CD14-positive monocyte (primary cell): ENCODE measurements at regions not wholly inside any gene's neighbourhood (a gene's known extent, or its start where the extent isn't known, plus 50 kb on each side); places are given as distances from the start of the nearest gene placed in this dataset.

Experiments
- DNase-seq, 3 donors: peaks; one replicate each; pipeline ENCODE4 v3.0.0-alpha.2; 2011 to 2022
- H2AFZ ChIP-seq: 2 replicates; pipeline ENCODE4 v1.6.0; 2012; ENCODE audit warnings: mild to moderate bottlenecking, low read depth, low read length, inconsistent platforms; ENCODE audit not compliant: insufficient read depth, poor library complexity, severe bottlenecking
- H3K27ac ChIP-seq, 2 donors: 1 replicate in 1 of 2; 2 replicates in 1 of 2; pipeline ENCODE4 v1.5.1; 2012 to 2013; ENCODE audit warnings: low read length in 2 of 2, control low read depth in 1 of 2, inconsistent platforms in 1 of 2, low read depth in 1 of 2, mild to moderate bottlenecking in 1 of 2
- H3K27me3 ChIP-seq, 2 donors: one replicate each; pipeline versions ENCODE4 v1.6.0 to v1.6.1; 2011 to 2013; ENCODE audit warnings: low read length in 2 of 2; ENCODE audit not compliant: control insufficient read depth in 2 of 2, insufficient read depth in 2 of 2
- H3K36me3 ChIP-seq, 2 donors: replicated peaks in 1 of 2; 1 replicate in 1 of 2; 2 replicates in 1 of 2; pipeline versions ENCODE4 v1.5.1 to v1.6.1; 2012 to 2013; ENCODE audit warnings: low read length in 2 of 2, control low read depth in 1 of 2, inconsistent platforms in 1 of 2, mild to moderate bottlenecking in 1 of 2; ENCODE audit not compliant: insufficient read depth in 2 of 2, control insufficient read depth in 1 of 2
- H3K4me1 ChIP-seq, 2 donors: 1 replicate in 1 of 2; 2 replicates in 1 of 2; pipeline versions ENCODE4 v1.5.1 to v1.6.1; 2012 to 2013; ENCODE audit warnings: low read length in 2 of 2, control low read depth in 1 of 2, inconsistent platforms in 1 of 2, mild to moderate bottlenecking in 1 of 2, moderate library complexity in 1 of 2; ENCODE audit not compliant: insufficient read depth in 2 of 2, control insufficient read depth in 1 of 2
- H3K4me2 ChIP-seq: replicated peaks from 2 replicates; pipeline ENCODE3; 2012; ENCODE audit warnings: low read length, moderate library complexity, mild to moderate bottlenecking; ENCODE audit not compliant: poor library complexity, severe bottlenecking; ENCODE audit errors: extremely low read depth
- H3K4me3 ChIP-seq, 3 experiments: fragments of 200-600 bp in 1 of 3; sonication (generic) in 1 of 3; replicated peaks in 1 of 3; 1 replicate in 2 of 3; 2 replicates in 1 of 3; pipeline ENCODE4 v1.5.1; 2011 to 2013; ENCODE audit warnings: low read length in 3 of 3, mild to moderate bottlenecking in 3 of 3, control low read depth in 2 of 3, low read depth in 2 of 3, inconsistent platforms in 1 of 3, moderate library complexity in 1 of 3
- H3K79me2 ChIP-seq: 2 replicates; pipeline ENCODE4 v1.6.0; 2012; ENCODE audit warnings: mild to moderate bottlenecking, control low read depth, inconsistent platforms, low read length, moderate library complexity; ENCODE audit not compliant: insufficient read depth
- H3K9ac ChIP-seq: 2 replicates; pipeline ENCODE4 v1.6.0; 2017; ENCODE audit warnings: low read length, mild to moderate bottlenecking; ENCODE audit not compliant: insufficient read depth, poor library complexity, severe bottlenecking
- H3K9me3 ChIP-seq, 2 donors: replicated peaks in 1 of 2; 1 replicate in 1 of 2; 2 replicates in 1 of 2; pipeline versions ENCODE4 v1.5.1 to v1.6.1; 2012 to 2013; ENCODE audit warnings: low read length in 2 of 2, control low read depth in 1 of 2; ENCODE audit not compliant: control insufficient read depth in 1 of 2, insufficient read depth in 1 of 2
- H4K20me1 ChIP-seq: 2 replicates; pipeline ENCODE4 v1.6.0; 2012; ENCODE audit warnings: mild to moderate bottlenecking, low read length, control low read depth, moderate library complexity; ENCODE audit not compliant: insufficient read depth
- H3K27ac Mint-ChIP-seq, 7 donors: one replicate each; pipeline ENCODE4 v1.8.0; 2020; ENCODE audit warnings: mild to moderate bottlenecking in 7 of 7, mixed read lengths in 7 of 7, moderate library complexity in 6 of 7, inconsistent platforms in 2 of 7
- H3K27me3 Mint-ChIP-seq, 3 donors: one replicate each; pipeline ENCODE4 v1.8.0; 2021 to 2022; ENCODE audit warnings: low read depth in 3 of 3, mild to moderate bottlenecking in 3 of 3, mixed read lengths in 3 of 3, moderate library complexity in 3 of 3, inconsistent platforms in 1 of 3
- H3K36me3 Mint-ChIP-seq, 2 donors: one replicate each; pipeline ENCODE4 v1.8.0; 2020; ENCODE audit warnings: mixed read lengths in 2 of 2, inconsistent platforms in 1 of 2, mild to moderate bottlenecking in 1 of 2
- H3K4me1 Mint-ChIP-seq: one replicate; pipeline ENCODE4 v1.8.0; 2020; ENCODE audit warnings: mild to moderate bottlenecking, mixed read lengths
- H3K4me3 Mint-ChIP-seq, 2 donors: one replicate each; pipeline ENCODE4 v1.8.0; 2020; ENCODE audit warnings: mild to moderate bottlenecking in 2 of 2, mixed read lengths in 2 of 2, moderate library complexity in 1 of 2
- H3K9me3 Mint-ChIP-seq, 7 donors: one replicate each; pipeline ENCODE4 v1.8.0; 2020 to 2022; ENCODE audit warnings: mixed read lengths in 7 of 7, mild to moderate bottlenecking in 6 of 7, moderate library complexity in 6 of 7, inconsistent platforms in 2 of 7
- CTCF ChIP-seq: fragments of 200-600 bp; IDR thresholded peaks from one replicate; pipeline ENCODE4 v1.8.0; 2022; ENCODE audit warnings: antibody characterized with exemption, mild to moderate bottlenecking
- WGBS: methylation state at CpG from one replicate; pipeline ENCODE4 v1.1.5; 2013; ENCODE audit warnings: missing lambda C conversion rate; ENCODE audit not compliant: insufficient coverage; 5-methylcytosine and 5-hydroxymethylcytosine counted together
- intact Hi-C, 2 donors: fragments of 100-400 bp; cut with micrococcal nuclease; formaldehyde crosslinking; loops; one replicate each; pipeline versions ENCODE4 v1.15.0 to v1.15.1; 2023

GRCh38 chr2:155309483-155309882 is 611.0 kb downstream of the KCNJ3 start:
- Histone ChIP-seq H3K79me2 (no peaks in the 10 kb centered on the region), H3K4me1 (no peaks in the 10 kb centered on the region), H3K27me3 (no peaks in the 10 kb centered on the region), H3K4me2 (no peak overlapping the region), H3K4me3 (no peak overlapping the region), H3K36me3 (no peaks in the 10 kb centered on the region), H2AFZ (no peak overlapping the region), H4K20me1 (no peaks in the 10 kb centered on the region), H3K9me3 (no peaks in the 10 kb centered on the region), H3K9ac (no peak overlapping the region), H3K27ac (no peak overlapping the region)
- H3K9me3 Mint-ChIP-seq = no peaks in the 10 kb centered on the region
- H3K4me1 Mint-ChIP-seq = no peaks in the 10 kb centered on the region
- intact Hi-C loops = no loop called here
- DNase-seq = no peak
- no peak overlapping the region for H3K4me3 Mint-ChIP-seq
- H3K27me3 Mint-ChIP-seq = peaks cover 0 to under 1% (median 0%) of the 10 kb centered on the region in 3 donors
- no peaks in the 10 kb centered on the region for H3K36me3 Mint-ChIP-seq
- WGBS = 100% methylated on average over 1 of the region's 1 CpG
- TF ChIP-seq CTCF = no peak
- no peak overlapping the region for H3K27ac Mint-ChIP-seq

GRCh38 chr2:155308367-155309009 is 610.0 kb downstream of the KCNJ3 start:
- peaks cover 0 to 2% (median 0%) of the 10 kb centered on the region in 3 donors for H3K27me3 Mint-ChIP-seq
- no peak for DNase-seq
- WGBS = 100% methylated on average over 1 of the region's 1 CpG

More at GRCh38 chr2:155308367-155309009, 610.0 kb downstream of the KCNJ3 start:
- H3K4me1 Mint-ChIP-seq = no peaks in the 10 kb centered on the region
- intact Hi-C loops = no loop called here
- H3K4me1 ChIP-seq = no peaks in the 10 kb centered on the region
- no peaks in the 10 kb centered on the region for H3K9me3 Mint-ChIP-seq
- no peaks in the 10 kb centered on the region for H3K79me2 ChIP-seq
- H3K27ac Mint-ChIP-seq = no peak overlapping the region
- H3K4me3 ChIP-seq = no peak overlapping the region
- H3K36me3 ChIP-seq = no peaks in the 10 kb centered on the region
- H3K27ac ChIP-seq = no peak overlapping the region
- no peak overlapping the region for H3K4me3 Mint-ChIP-seq
- H4K20me1 ChIP-seq = no peaks in the 10 kb centered on the region
- no peaks in the 10 kb centered on the region for H3K9me3 ChIP-seq
- H3K4me2 ChIP-seq = no peak overlapping the region
- H2AFZ ChIP-seq = no peak overlapping the region
- TF ChIP-seq CTCF = no peak
- no peak overlapping the region for H3K9ac ChIP-seq
- no peaks in the 10 kb centered on the region for H3K36me3 Mint-ChIP-seq
- no peaks in the 10 kb centered on the region for H3K27me3 ChIP-seq
